ENCODE measurements at regions not wholly inside any gene's neighbourhood (a gene's known extent, or its start where the extent isn't known, plus 50 kb on each side); places are given as distances from the start of the nearest gene placed in this dataset.

DNA sequence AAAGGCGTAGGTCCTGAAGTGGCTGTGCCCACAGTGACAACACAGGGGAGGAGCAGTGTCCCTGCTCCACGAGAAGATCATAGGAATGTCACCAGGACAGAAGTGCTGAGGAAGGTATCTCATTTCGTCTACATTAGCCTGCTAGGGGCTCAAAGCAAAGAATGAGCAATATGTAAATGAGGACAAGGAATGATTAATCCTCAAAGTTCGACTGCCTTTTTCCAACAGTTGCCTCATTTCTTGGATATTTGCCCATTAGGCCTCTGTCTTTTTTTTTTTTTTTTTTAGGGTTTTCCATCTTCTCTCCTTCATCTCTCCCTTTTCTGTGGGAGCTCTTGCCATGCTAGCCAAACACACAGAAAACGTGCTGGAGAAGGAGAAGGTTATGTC is 105.2 kb upstream of the ARHGAP28 start:
- TF ChIP-seq, protein P1, sequence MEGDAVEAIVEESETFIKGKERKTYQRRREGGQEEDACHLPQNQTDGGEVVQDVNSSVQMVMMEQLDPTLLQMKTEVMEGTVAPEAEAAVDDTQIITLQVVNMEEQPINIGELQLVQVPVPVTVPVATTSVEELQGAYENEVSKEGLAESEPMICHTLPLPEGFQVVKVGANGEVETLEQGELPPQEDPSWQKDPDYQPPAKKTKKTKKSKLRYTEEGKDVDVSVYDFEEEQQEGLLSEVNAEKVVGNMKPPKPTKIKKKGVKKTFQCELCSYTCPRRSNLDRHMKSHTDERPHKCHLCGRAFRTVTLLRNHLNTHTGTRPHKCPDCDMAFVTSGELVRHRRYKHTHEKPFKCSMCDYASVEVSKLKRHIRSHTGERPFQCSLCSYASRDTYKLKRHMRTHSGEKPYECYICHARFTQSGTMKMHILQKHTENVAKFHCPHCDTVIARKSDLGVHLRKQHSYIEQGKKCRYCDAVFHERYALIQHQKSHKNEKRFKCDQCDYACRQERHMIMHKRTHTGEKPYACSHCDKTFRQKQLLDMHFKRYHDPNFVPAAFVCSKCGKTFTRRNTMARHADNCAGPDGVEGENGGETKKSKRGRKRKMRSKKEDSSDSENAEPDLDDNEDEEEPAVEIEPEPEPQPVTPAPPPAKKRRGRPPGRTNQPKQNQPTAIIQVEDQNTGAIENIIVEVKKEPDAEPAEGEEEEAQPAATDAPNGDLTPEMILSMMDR (IDR thresholded peaks at IDR 0.05; ENCODE audit: low read depth, low read length, poor library complexity, severe bottlenecking), result no peak
- TF ChIP-seq EZH2phosphoT487 (IDR thresholded peaks at IDR 0.05; ENCODE audit: borderline replicate concordance, low read length), result no peak

Measured in DOHH2 (cell line).